Fibroblast of mammary gland (primary cell): ENCODE measurements at regions not wholly inside any gene's neighbourhood (a gene's known extent, or its start where the extent isn't known, plus 50 kb on each side); places are given as distances from the start of the nearest gene placed in this dataset.
"Not testable (repeated sequence)": the region's sequence is repeated elsewhere in the genome, so short reads cannot be mapped to it uniquely, and the experiment has no call there.

Source experiments
- DNase-seq: peaks from one replicate; pipeline ENCODE4 v3.0.0-alpha.2; 2010; ENCODE audit warnings: low read depth
- H3K4me3 ChIP-seq: 2 replicates; pipeline ENCODE4 v1.5.1; 2011; ENCODE audit warnings: low read depth, mild to moderate bottlenecking, low read length, moderate library complexity; ENCODE audit not compliant: control insufficient read depth
- CTCF ChIP-seq: conservative IDR thresholded peaks from 2 replicates; pipeline ENCODE4 v1.5.1; 2011; ENCODE audit warnings: low read depth, low read length, inconsistent platforms; ENCODE audit not compliant: control insufficient read depth, insufficient read depth

DNA sequence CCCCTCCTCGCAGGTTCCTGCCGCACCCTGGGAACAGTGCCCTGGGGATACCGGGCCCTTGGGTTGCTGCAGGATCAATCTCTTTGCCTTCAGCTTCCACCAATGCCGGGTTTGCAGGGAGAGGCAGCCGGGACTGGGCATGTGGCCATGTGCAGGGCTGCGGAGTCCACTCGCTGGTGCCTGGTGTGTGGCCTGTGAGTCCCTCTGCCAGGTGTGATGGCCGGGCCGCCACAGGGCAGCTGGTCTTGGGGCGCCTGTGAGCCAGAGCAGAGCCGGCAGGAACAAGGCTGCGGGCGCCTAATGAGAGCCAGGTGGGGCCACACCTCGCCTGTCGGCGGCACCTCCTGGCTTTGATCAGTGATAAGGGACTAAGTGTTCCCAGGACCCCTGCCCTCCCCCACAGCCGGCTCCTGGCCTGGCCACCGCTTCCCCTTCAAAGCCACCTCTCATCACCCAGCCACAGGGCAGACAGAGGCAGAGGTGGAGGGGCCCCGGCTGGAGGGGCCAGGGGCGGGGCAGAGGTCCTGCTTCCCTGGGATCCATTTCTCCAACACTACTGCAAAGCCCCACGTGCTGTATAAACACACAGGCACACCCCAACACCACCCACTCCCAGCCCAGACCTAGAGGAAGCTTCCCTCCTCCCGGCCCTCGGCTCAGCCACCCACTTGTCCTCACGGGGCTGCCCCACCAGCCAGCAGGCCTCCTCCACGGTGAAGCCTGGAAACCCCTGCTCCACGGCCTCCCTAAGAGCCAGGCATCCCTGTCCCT lies 132.7 kb downstream of the CPZ start:
- no peak overlapping the region for H3K4me3 ChIP-seq
- no peak for TF ChIP-seq CTCF
- no peak for DNase-seq

DNA sequence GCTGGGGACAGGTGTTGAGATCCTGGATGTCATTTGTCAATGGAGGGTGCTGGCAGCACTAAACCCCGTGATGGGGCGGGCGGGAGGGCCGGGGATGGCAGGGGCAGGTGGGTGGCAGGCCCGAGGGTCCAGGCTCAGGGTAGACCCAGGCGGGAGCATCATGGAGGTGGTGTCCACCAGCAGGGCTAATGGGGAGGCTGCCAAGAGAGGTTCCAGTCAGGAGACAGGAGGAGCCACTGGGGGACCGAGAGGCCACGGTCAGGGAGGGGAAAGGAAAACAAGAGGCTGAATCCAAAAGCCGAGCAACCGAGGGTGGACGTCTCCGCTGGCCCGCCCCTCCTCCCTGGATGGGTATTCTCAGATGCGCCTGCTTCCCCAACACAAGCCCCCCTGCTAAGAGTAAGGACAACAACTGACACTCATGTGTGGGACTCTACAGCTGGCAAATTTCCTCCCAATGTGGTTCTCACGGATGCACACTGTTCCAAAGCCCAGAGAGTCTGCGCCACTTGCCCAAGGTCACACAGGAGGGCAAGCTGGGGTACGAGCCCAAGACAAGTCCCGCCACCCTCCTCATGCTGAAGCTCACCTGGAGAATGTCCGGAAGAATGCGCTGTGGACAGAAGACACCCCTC lies 132.0 kb downstream of the CPZ start:
- no peak for DNase-seq
- TF ChIP-seq CTCF = no peak
- H3K4me3 ChIP-seq = no peak overlapping the region

- DNase-seq = no peak
- no peak overlapping the region for H3K4me3 ChIP-seq
- no peak for TF ChIP-seq CTCF
Observed at GRCh38 chr4:8723222-8723980, 130.8 kb downstream of the CPZ start.

GRCh38 chr4:8722556-8722955 lies 130.0 kb downstream of the CPZ start:
- H3K4me3 ChIP-seq = no peak overlapping the region
- TF ChIP-seq CTCF = no peak
- no peak for DNase-seq

GRCh38 chr4:8721621-8722020 lies 129.1 kb downstream of the CPZ start:
- no peak for TF ChIP-seq CTCF
- DNase-seq = no peak
- no peak overlapping the region for H3K4me3 ChIP-seq

GRCh38 chr4:8719421-8719820 lies 126.9 kb downstream of the CPZ start:
- TF ChIP-seq CTCF = no peak
- no peak overlapping the region for H3K4me3 ChIP-seq
- no peak for DNase-seq

GRCh38 chr4:8717470-8717869 lies 124.9 kb downstream of the CPZ start:
- DNase-seq, H3K4me3 ChIP-seq: not testable (repeated sequence)
